ENCODE measurements at regions not wholly inside any gene's neighbourhood (a gene's known extent, or its start where the extent isn't known, plus 50 kb on each side); places are given as distances from the start of the nearest gene placed in this dataset.

GRCh38 chr18:8980496-8980895 is 122.0 kb upstream of the NDUFV2 start:
- no peak for TF ChIP-seq GATA3 (IDR thresholded peaks at IDR 0.05; ENCODE audit: low read depth, low read length)
- no peak for TF ChIP-seq GATA2 (IDR thresholded peaks at IDR 0.05; ENCODE audit: low read depth, low read length)
